ENCODE measurements at regions not wholly inside any gene's neighbourhood (a gene's known extent, or its start where the extent isn't known, plus 50 kb on each side); places are given as distances from the start of the nearest gene placed in this dataset.

DNA sequence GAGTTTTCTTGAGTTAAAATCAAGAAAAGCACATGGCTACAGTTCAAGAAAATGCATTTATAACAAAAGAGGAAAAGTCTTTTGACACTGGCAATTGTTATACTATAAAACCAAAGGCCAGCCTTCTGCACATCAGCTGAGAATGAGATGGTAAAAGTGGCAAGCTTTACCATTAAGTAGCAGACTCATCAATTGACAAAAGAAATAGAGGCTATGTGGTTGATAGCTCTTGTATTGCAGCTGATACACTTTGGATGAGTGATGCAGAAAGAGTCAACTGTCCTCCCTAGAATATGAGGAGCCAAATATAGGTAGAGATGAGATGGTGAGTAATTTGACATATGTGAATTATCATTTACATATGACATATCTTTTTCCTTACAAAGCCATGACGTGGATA, 1100.9 kb upstream of the CDH6 start:
- TF ChIP-seq, protein P1, sequence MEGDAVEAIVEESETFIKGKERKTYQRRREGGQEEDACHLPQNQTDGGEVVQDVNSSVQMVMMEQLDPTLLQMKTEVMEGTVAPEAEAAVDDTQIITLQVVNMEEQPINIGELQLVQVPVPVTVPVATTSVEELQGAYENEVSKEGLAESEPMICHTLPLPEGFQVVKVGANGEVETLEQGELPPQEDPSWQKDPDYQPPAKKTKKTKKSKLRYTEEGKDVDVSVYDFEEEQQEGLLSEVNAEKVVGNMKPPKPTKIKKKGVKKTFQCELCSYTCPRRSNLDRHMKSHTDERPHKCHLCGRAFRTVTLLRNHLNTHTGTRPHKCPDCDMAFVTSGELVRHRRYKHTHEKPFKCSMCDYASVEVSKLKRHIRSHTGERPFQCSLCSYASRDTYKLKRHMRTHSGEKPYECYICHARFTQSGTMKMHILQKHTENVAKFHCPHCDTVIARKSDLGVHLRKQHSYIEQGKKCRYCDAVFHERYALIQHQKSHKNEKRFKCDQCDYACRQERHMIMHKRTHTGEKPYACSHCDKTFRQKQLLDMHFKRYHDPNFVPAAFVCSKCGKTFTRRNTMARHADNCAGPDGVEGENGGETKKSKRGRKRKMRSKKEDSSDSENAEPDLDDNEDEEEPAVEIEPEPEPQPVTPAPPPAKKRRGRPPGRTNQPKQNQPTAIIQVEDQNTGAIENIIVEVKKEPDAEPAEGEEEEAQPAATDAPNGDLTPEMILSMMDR (IDR thresholded peaks at IDR 0.05), result no peak
- TF ChIP-seq POLR2A (IDR thresholded peaks at IDR 0.05), result no peak
- no peak for TF ChIP-seq POLR2AphosphoS5 (IDR thresholded peaks at IDR 0.05)
